DND-41 (cell line): ENCODE measurements at regions not wholly inside any gene's neighbourhood (a gene's known extent, or its start where the extent isn't known, plus 50 kb on each side); places are given as distances from the start of the nearest gene placed in this dataset.
A peak's percentile ranks its signal among the peaks of the same experiment; 100 is the strongest.
"Not testable (repeated sequence)": the region's sequence is repeated elsewhere in the genome, so short reads cannot be mapped to it uniquely, and the experiment has no call there.

Experiments used
- ATAC-seq: fragments of 200-7000 bp; cut with Tn5 transposase; 3 replicates; pipeline ENCODE4 v1.9.1; 2021; ENCODE audit warnings: low read depth; ENCODE audit not compliant: insufficient read depth
- DNase-seq: peaks from one replicate; pipeline ENCODE4 v3.0.0-alpha.2; 2020
- H2AFZ ChIP-seq: 2 replicates; pipeline ENCODE4 v1.6.0; 2012; ENCODE audit warnings: low read depth, low read length
- H3K27ac ChIP-seq: 2 replicates; pipeline ENCODE4 v1.5.1; 2012; ENCODE audit warnings: low read length, inconsistent platforms
- H3K27me3 ChIP-seq: fragments of 200-600 bp; sonication (generic); 2 replicates; pipeline ENCODE4 v1.6.0; 2012; ENCODE audit warnings: low read length, mild to moderate bottlenecking, inconsistent platforms; ENCODE audit not compliant: insufficient read depth, poor library complexity
- H3K36me3 ChIP-seq: 2 replicates; pipeline ENCODE4 v1.5.1; 2012; ENCODE audit warnings: low read length, inconsistent platforms; ENCODE audit not compliant: insufficient read depth
- H3K4me1 ChIP-seq: 2 replicates; pipeline ENCODE4 v1.5.1; 2012; ENCODE audit warnings: mild to moderate bottlenecking, low read length; ENCODE audit not compliant: insufficient read depth
- H3K4me2 ChIP-seq: 2 replicates; pipeline ENCODE4 v1.6.0; 2012; ENCODE audit warnings: mild to moderate bottlenecking, moderate library complexity, low read length, inconsistent platforms; ENCODE audit not compliant: insufficient read depth
- H3K4me3 ChIP-seq, 2 experiments: fragments of 200-600 bp in 1 of 2; shearing (Covaris generic) in 1 of 2; 2 replicates each; pipeline ENCODE4 v1.5.1; 2012 to 2016; ENCODE audit warnings: inconsistent platforms in 2 of 2, low read length in 2 of 2, mild to moderate bottlenecking in 2 of 2, low read depth in 1 of 2, moderate library complexity in 1 of 2
- H3K79me2 ChIP-seq: 2 replicates; pipeline ENCODE4 v1.6.0; 2012; ENCODE audit warnings: low read length, inconsistent platforms; ENCODE audit not compliant: insufficient read depth
- H3K9ac ChIP-seq: 2 replicates; pipeline ENCODE4 v1.6.0; 2012; ENCODE audit warnings: low read depth, mild to moderate bottlenecking, inconsistent platforms, low read length, moderate library complexity
- H3K9me3 ChIP-seq: 2 replicates; pipeline ENCODE4 v1.5.1; 2012; ENCODE audit warnings: low read length, moderate library complexity, mild to moderate bottlenecking, inconsistent platforms; ENCODE audit not compliant: insufficient read depth, severe bottlenecking
- H4K20me1 ChIP-seq: 2 replicates; pipeline ENCODE4 v1.6.0; 2012; ENCODE audit warnings: low read length; ENCODE audit not compliant: insufficient read depth
- EZH2 ChIP-seq: IDR thresholded peaks from 3 replicates; pipeline ENCODE4 v1.6.1; 2012; ENCODE audit warnings: borderline replicate concordance, low read depth, mild to moderate bottlenecking, moderate library complexity, low read length, inconsistent platforms; ENCODE audit not compliant: severe bottlenecking
- TF ChIP-seq, protein P1 (sequence below): IDR thresholded peaks from 2 replicates; pipeline ENCODE4 v1.5.1; 2012; ENCODE audit warnings: borderline replicate concordance, low read length, moderate library complexity, mild to moderate bottlenecking; ENCODE audit not compliant: poor library complexity, severe bottlenecking; ENCODE audit errors: extremely low read depth

DNA sequence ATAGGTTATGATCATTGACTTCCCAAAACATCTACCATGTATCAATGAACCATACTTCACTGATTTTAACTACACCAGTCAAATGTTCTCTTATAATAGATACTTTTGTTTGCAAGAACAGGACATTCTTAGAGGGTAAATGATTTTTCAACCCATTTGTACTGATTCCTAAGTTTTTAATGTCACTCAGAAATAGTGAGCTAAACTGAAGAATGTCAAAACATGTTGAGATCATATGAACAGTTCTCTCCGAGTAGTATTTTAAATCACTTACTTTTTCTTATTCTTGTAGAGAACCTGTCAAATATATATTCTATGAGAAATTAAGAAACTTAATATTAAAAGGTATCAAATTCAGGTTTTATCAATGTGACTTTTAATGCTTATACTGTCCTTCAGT is 1362.9 kb upstream of the SLC39A10 start:
- no peaks in the 10 kb centered on the region for H3K9me3 ChIP-seq
- H2AFZ ChIP-seq, result no peak overlapping the region
- TF ChIP-seq EZH2, result no peak
- TF ChIP-seq, protein P1, sequence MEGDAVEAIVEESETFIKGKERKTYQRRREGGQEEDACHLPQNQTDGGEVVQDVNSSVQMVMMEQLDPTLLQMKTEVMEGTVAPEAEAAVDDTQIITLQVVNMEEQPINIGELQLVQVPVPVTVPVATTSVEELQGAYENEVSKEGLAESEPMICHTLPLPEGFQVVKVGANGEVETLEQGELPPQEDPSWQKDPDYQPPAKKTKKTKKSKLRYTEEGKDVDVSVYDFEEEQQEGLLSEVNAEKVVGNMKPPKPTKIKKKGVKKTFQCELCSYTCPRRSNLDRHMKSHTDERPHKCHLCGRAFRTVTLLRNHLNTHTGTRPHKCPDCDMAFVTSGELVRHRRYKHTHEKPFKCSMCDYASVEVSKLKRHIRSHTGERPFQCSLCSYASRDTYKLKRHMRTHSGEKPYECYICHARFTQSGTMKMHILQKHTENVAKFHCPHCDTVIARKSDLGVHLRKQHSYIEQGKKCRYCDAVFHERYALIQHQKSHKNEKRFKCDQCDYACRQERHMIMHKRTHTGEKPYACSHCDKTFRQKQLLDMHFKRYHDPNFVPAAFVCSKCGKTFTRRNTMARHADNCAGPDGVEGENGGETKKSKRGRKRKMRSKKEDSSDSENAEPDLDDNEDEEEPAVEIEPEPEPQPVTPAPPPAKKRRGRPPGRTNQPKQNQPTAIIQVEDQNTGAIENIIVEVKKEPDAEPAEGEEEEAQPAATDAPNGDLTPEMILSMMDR, result no peak
- H4K20me1 ChIP-seq, result no peaks in the 10 kb centered on the region
- ATAC-seq, result no peak
- H3K27ac ChIP-seq, result no peak overlapping the region
- no peak for DNase-seq
- H3K4me1 ChIP-seq, result no peaks in the 10 kb centered on the region
- H3K9ac ChIP-seq, result no peak overlapping the region
- H3K36me3 ChIP-seq, result no peaks in the 10 kb centered on the region
- H3K79me2 ChIP-seq, result no peaks in the 10 kb centered on the region
- no peak overlapping the region for H3K4me2 ChIP-seq
- H3K4me3 ChIP-seq, result no peak overlapping the region
- no peaks in the 10 kb centered on the region for H3K27me3 ChIP-seq

DNA sequence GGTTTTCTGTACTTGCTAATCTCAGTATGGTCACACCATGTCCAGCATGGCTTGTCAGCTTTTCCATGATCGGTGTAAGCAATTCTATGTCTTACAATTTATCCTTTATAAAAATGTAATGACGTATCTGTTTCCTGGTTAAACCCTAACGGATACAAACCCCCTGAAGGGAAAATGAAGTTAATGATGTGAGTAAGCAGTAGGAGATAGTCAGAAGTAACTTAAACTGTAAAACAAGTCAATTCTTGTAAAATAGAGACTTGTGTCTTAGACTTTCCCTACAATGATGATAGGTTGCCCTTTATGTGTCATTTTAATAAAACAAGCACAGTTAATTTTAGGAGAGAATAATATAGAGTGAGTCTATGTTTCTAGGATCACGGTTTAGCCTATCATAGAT is 1365.9 kb upstream of the SLC39A10 start:
- ATAC-seq, result no peak
- no peak overlapping the region for H2AFZ ChIP-seq
- H3K4me2 ChIP-seq, result no peak overlapping the region
- H3K4me3 ChIP-seq, result no peak overlapping the region
- H4K20me1 ChIP-seq, result no peaks in the 10 kb centered on the region
- no peak for DNase-seq
- H3K27ac ChIP-seq, result no peak overlapping the region
- no peaks in the 10 kb centered on the region for H3K27me3 ChIP-seq
- no peaks in the 10 kb centered on the region for H3K79me2 ChIP-seq
- TF ChIP-seq EZH2, result no peak
- TF ChIP-seq, protein P1, result no peak
- no peaks in the 10 kb centered on the region for H3K4me1 ChIP-seq
- H3K36me3 ChIP-seq, result no peaks in the 10 kb centered on the region
- H3K9ac ChIP-seq, result no peak overlapping the region
- no peaks in the 10 kb centered on the region for H3K9me3 ChIP-seq

DNA sequence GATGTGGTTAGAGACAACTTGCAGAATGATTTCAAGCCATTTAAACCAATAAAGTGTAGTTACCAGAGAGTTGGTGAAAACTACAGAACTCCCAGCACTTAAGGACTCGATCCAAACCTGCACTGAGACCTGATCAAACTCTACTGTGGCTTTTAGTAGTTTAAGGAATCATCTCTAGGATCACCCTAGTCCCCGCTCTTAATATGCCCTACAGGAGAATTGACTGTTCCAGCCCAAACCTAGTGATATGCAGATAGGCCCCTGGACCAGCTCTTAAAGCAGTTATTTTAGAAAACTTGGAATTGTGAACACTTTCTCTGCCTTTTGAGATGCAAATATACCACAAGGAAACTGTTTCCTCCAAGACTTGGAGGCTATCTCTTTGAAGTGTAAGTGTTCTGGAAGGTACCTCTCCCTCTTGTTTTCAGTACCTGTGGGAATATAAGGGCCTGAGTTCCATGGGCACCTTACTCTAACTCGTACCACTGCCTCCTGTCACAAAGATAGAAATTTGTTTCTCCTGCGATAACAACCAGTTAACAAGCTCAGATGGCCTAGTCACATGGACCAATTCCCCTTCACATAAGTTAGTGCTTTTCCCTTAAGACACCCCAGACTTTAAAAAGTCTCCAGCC is 1367.2 kb upstream of the SLC39A10 start:
- H3K4me2 ChIP-seq, result no peak overlapping the region

DNA sequence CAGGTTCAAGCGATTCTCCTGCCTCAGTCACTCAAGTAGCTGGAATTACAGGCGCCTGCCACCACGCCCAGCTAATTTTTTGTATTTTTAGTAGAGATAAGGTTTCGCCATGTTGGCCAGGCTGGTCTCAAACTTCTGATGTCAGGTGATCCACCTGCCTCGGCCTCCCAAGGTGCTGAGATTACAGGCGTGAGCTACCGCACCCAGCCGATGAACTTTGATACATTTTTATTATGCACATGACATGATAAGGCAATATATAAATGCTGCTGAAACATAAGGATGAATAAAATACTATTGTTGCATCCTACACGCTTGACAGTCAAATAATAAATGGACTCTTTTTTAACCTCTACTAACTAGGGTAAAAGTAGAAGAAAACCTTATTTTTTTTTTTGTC is 1380.4 kb upstream of the SLC39A10 start:
- H3K4me3 ChIP-seq, H3K4me1 ChIP-seq, H3K79me2 ChIP-seq, H3K27ac ChIP-seq, ATAC-seq, H2AFZ ChIP-seq, H3K36me3 ChIP-seq, H4K20me1 ChIP-seq, H3K9ac ChIP-seq, H3K4me2 ChIP-seq, H3K27me3 ChIP-seq, DNase-seq, H3K9me3 ChIP-seq: not testable (repeated sequence)

More for the DNA sequence above, 1367.2 kb upstream of the SLC39A10 start:
- no peak for DNase-seq
- H3K9ac ChIP-seq, result no peak overlapping the region
- no peaks in the 10 kb centered on the region for H3K27me3 ChIP-seq
- no peaks in the 10 kb centered on the region for H3K36me3 ChIP-seq
- H3K9me3 ChIP-seq, result no peaks in the 10 kb centered on the region
- no peaks in the 10 kb centered on the region for H4K20me1 ChIP-seq
- no peak overlapping the region for H3K4me3 ChIP-seq
- 0 out of 2 replicates have a peak overlapping the region, but pooled peaks have one; percentile 9 for H2AFZ ChIP-seq
- H3K27ac ChIP-seq, result no peak overlapping the region
- H3K4me1 ChIP-seq, result no peaks in the 10 kb centered on the region
- no peaks in the 10 kb centered on the region for H3K79me2 ChIP-seq
- TF ChIP-seq, protein P1, result no peak
- no peak for TF ChIP-seq EZH2
- ATAC-seq, result no peak
